Mammary epithelial cell (primary cell): ENCODE measurements at regions not wholly inside any gene's neighbourhood (a gene's known extent, or its start where the extent isn't known, plus 50 kb on each side); places are given as distances from the start of the nearest gene placed in this dataset.

Experiments used
- CTCF ChIP-seq, 2 donors: IDR thresholded peaks in 1 of 2; conservative IDR thresholded peaks in 1 of 2; 2 replicates each; pipeline ENCODE4 v1.5.1; 2011 to 2012; ENCODE audit warnings: inconsistent platforms in 2 of 2, low read length in 2 of 2, mild to moderate bottlenecking in 2 of 2, control low read depth in 1 of 2, low read depth in 1 of 2; ENCODE audit not compliant: insufficient read depth in 1 of 2; ENCODE audit errors: extremely low read depth in 1 of 2
- EZH2 ChIP-seq: IDR thresholded peaks from 2 replicates; pipeline ENCODE4 v1.6.1; 2012; ENCODE audit warnings: low read length, inconsistent platforms, borderline replicate concordance

DNA sequence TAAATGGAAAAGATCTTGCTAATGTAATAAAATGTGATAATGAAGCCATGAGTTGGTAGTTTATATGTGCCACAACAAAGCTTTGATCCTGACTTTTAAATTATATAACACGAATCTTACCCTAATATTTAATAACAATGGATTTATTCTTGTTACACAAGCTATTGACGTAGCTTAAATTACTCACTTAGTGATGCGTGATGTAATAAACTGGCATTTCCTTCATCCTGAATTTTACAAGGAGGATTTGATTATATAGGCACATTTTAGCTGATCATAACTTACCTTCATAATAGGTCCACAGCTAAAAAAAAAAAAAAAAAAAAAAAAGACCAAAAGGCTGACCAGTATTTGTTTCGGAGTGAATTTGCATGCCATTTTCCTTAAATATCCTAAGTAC is 76.2 kb upstream of the IVNS1ABP start:
- TF ChIP-seq CTCF (conservative IDR thresholded peaks at IDR 0.05 in 1 of 2, IDR thresholded peaks at IDR 0.05 in 1 of 2; ENCODE audit: extremely low read depth in 1 of 2, insufficient read depth in 1 of 2, low read depth in 1 of 2, low read length in 2 of 2) (no peak), EZH2 (no peak)
